ENCODE measurements at regions not wholly inside any gene's neighbourhood (a gene's known extent, or its start where the extent isn't known, plus 50 kb on each side); places are given as distances from the start of the nearest gene placed in this dataset.
"Not testable (repeated sequence)": the region's sequence is repeated elsewhere in the genome, so short reads cannot be mapped to it uniquely, and the experiment has no call there.

GRCh38 chr13:89455741-89456140 lies 1784.6 kb downstream of the SLITRK5 start:
- no peak for DNase-seq
- intact Hi-C loops (cut with micrococcal nuclease), result no loop called here
- CTCF ChIA-PET, result no interaction called here
- Mint-ChIP-seq H3K4me3 (no peak overlapping the region), H3K27me3 (ENCODE audit: low read depth) (no peaks in the 10 kb centered on the region), H3K27ac (no peak overlapping the region), H3K36me3 (ENCODE audit: low read depth) (no peaks in the 10 kb centered on the region), H3K9me3 (peaks cover 2% of the 10 kb centered on the region), H3K4me1 (ENCODE audit: low read depth) (no peaks in the 10 kb centered on the region)

- H3K4me1 Mint-ChIP-seq (ENCODE audit: low read depth), result no peaks in the 10 kb centered on the region
- CTCF ChIA-PET, result no interaction called here
- intact Hi-C loops (cut with micrococcal nuclease), result no loop called here
- no peak overlapping the region for H3K27ac Mint-ChIP-seq
- H3K36me3 Mint-ChIP-seq (ENCODE audit: low read depth), result no peaks in the 10 kb centered on the region
- DNase-seq, result no peak
- peaks cover 7% of the 10 kb centered on the region for H3K9me3 Mint-ChIP-seq
- H3K27me3 Mint-ChIP-seq (ENCODE audit: low read depth), result no peaks in the 10 kb centered on the region
- H3K4me3 Mint-ChIP-seq, result no peak overlapping the region
Observed at GRCh38 chr13:89457977-89458376, 1786.8 kb downstream of the SLITRK5 start.

- no peaks in the 10 kb centered on the region for H3K36me3 Mint-ChIP-seq (ENCODE audit: low read depth)
- no peak overlapping the region for H3K4me3 Mint-ChIP-seq
- intact Hi-C loops (cut with micrococcal nuclease), result no loop called here
- CTCF ChIA-PET, result no interaction called here
- H3K27ac Mint-ChIP-seq, result no peak overlapping the region
- H3K27me3 Mint-ChIP-seq (ENCODE audit: low read depth), result no peaks in the 10 kb centered on the region
- H3K9me3 Mint-ChIP-seq, result peaks cover 7% of the 10 kb centered on the region
- no peaks in the 10 kb centered on the region for H3K4me1 Mint-ChIP-seq (ENCODE audit: low read depth)
- DNase-seq, result no peak
Observed at GRCh38 chr13:89458456-89458855, 1787.3 kb downstream of the SLITRK5 start.

GRCh38 chr13:89460895-89461294 lies 1789.7 kb downstream of the SLITRK5 start:
- H3K27me3 Mint-ChIP-seq (ENCODE audit: low read depth); H3K27ac Mint-ChIP-seq; DNase-seq; CTCF ChIA-PET; H3K4me3 Mint-ChIP-seq; H3K4me1 Mint-ChIP-seq (ENCODE audit: low read depth); intact Hi-C loops (cut with micrococcal nuclease); H3K36me3 Mint-ChIP-seq (ENCODE audit: low read depth); H3K9me3 Mint-ChIP-seq: not testable (repeated sequence)

GRCh38 chr13:89465366-89465765 lies 1794.2 kb downstream of the SLITRK5 start:
- no peaks in the 10 kb centered on the region for H3K36me3 Mint-ChIP-seq (ENCODE audit: low read depth)
- DNase-seq, result no peak
- H3K4me3 Mint-ChIP-seq, result no peak overlapping the region
- no peaks in the 10 kb centered on the region for H3K27me3 Mint-ChIP-seq (ENCODE audit: low read depth)
- peaks cover 8% of the 10 kb centered on the region for H3K9me3 Mint-ChIP-seq
- no peak overlapping the region for H3K27ac Mint-ChIP-seq
- CTCF ChIA-PET, result no interaction called here
- no peaks in the 10 kb centered on the region for H3K4me1 Mint-ChIP-seq (ENCODE audit: low read depth)
- intact Hi-C loops (cut with micrococcal nuclease), result no loop called here

- Mint-ChIP-seq H3K9me3 (peaks cover 7% of the 10 kb centered on the region), H3K27ac (no peak overlapping the region), H3K27me3 (ENCODE audit: low read depth) (no peaks in the 10 kb centered on the region), H3K4me3 (no peak overlapping the region), H3K4me1 (ENCODE audit: low read depth) (no peaks in the 10 kb centered on the region), H3K36me3 (ENCODE audit: low read depth) (no peaks in the 10 kb centered on the region)
- intact Hi-C loops (cut with micrococcal nuclease), result no loop called here
- CTCF ChIA-PET, result no interaction called here
- DNase-seq, result no peak
Observed at GRCh38 chr13:89468081-89468480, 1796.9 kb downstream of the SLITRK5 start.

GRCh38 chr13:89470901-89471300 lies 1799.7 kb downstream of the SLITRK5 start:
- Mint-ChIP-seq H3K36me3 (ENCODE audit: low read depth) (no peaks in the 10 kb centered on the region), H3K4me3 (no peak overlapping the region)

GRCh38 chr13:89474432-89474831 lies 1803.3 kb downstream of the SLITRK5 start:
- H3K9me3 Mint-ChIP-seq, result peaks cover 20% of the 10 kb centered on the region
- intact Hi-C loops (cut with micrococcal nuclease), result no loop called here
- CTCF ChIA-PET, result no interaction called here

More at GRCh38 chr13:89470901-89471300, 1799.7 kb downstream of the SLITRK5 start:
- intact Hi-C loops (cut with micrococcal nuclease), result no loop called here
- H3K27me3 Mint-ChIP-seq (ENCODE audit: low read depth), result no peaks in the 10 kb centered on the region
- CTCF ChIA-PET, result no interaction called here
- no peak for DNase-seq
- H3K27ac Mint-ChIP-seq, result no peak overlapping the region
- peaks cover 16% of the 10 kb centered on the region for H3K9me3 Mint-ChIP-seq
- H3K4me1 Mint-ChIP-seq (ENCODE audit: low read depth), result no peaks in the 10 kb centered on the region

GRCh38 chr13:89486065-89486464 lies 1814.9 kb downstream of the SLITRK5 start:
- CTCF ChIA-PET, result no interaction called here
- Mint-ChIP-seq H3K9me3 (no peaks in the 10 kb centered on the region), H3K4me1 (ENCODE audit: low read depth) (no peaks in the 10 kb centered on the region), H3K27ac (no peak overlapping the region), H3K36me3 (ENCODE audit: low read depth) (no peaks in the 10 kb centered on the region), H3K27me3 (ENCODE audit: low read depth) (no peaks in the 10 kb centered on the region), H3K4me3 (no peak overlapping the region)
- intact Hi-C loops (cut with micrococcal nuclease), result no loop called here
- DNase-seq, result no peak

More at GRCh38 chr13:89474432-89474831, 1803.3 kb downstream of the SLITRK5 start:
- H3K27me3 Mint-ChIP-seq (ENCODE audit: low read depth), result no peaks in the 10 kb centered on the region
- H3K4me3 Mint-ChIP-seq, result no peak overlapping the region
- no peaks in the 10 kb centered on the region for H3K4me1 Mint-ChIP-seq (ENCODE audit: low read depth)
- H3K27ac Mint-ChIP-seq, result no peak overlapping the region
- no peaks in the 10 kb centered on the region for H3K36me3 Mint-ChIP-seq (ENCODE audit: low read depth)
- DNase-seq, result no peak

GRCh38 chr13:89486709-89487108 lies 1815.5 kb downstream of the SLITRK5 start:
- no peak overlapping the region for H3K27ac Mint-ChIP-seq
- CTCF ChIA-PET, result no interaction called here
- peaks cover 5% of the 10 kb centered on the region for H3K9me3 Mint-ChIP-seq
- no peaks in the 10 kb centered on the region for H3K27me3 Mint-ChIP-seq (ENCODE audit: low read depth)
- DNase-seq, result no peak
- H3K4me1 Mint-ChIP-seq (ENCODE audit: low read depth), result no peaks in the 10 kb centered on the region
- intact Hi-C loops (cut with micrococcal nuclease), result no loop called here
- no peak overlapping the region for H3K4me3 Mint-ChIP-seq
- no peaks in the 10 kb centered on the region for H3K36me3 Mint-ChIP-seq (ENCODE audit: low read depth)

- Mint-ChIP-seq H3K9me3 (peaks cover 6% of the 10 kb centered on the region), H3K27me3 (ENCODE audit: low read depth) (no peaks in the 10 kb centered on the region), H3K36me3 (ENCODE audit: low read depth) (no peaks in the 10 kb centered on the region), H3K4me3 (no peak overlapping the region), H3K27ac (no peak overlapping the region), H3K4me1 (ENCODE audit: low read depth) (no peaks in the 10 kb centered on the region)
- no peak for DNase-seq
- CTCF ChIA-PET, result no interaction called here
- intact Hi-C loops (cut with micrococcal nuclease), result no loop called here
Observed at GRCh38 chr13:89490661-89491060, 1819.5 kb downstream of the SLITRK5 start.

- DNase-seq, result no peak
- H3K36me3 Mint-ChIP-seq (ENCODE audit: low read depth), result no peaks in the 10 kb centered on the region
- no peaks in the 10 kb centered on the region for H3K4me1 Mint-ChIP-seq (ENCODE audit: low read depth)
- CTCF ChIA-PET, result no interaction called here
- no peak overlapping the region for H3K27ac Mint-ChIP-seq
- no peak overlapping the region for H3K4me3 Mint-ChIP-seq
- H3K27me3 Mint-ChIP-seq (ENCODE audit: low read depth), result no peaks in the 10 kb centered on the region
- intact Hi-C loops (cut with micrococcal nuclease), result no loop called here
- H3K9me3 Mint-ChIP-seq, result peaks cover 9% of the 10 kb centered on the region
Observed at GRCh38 chr13:89496478-89496877, 1825.3 kb downstream of the SLITRK5 start.

- no peak for DNase-seq
- H3K4me1 Mint-ChIP-seq (ENCODE audit: low read depth), result no peaks in the 10 kb centered on the region
- CTCF ChIA-PET, result no interaction called here
- H3K4me3 Mint-ChIP-seq, result no peak overlapping the region
- no peak overlapping the region for H3K27ac Mint-ChIP-seq
- peaks cover 6% of the 10 kb centered on the region for H3K9me3 Mint-ChIP-seq
- no peaks in the 10 kb centered on the region for H3K27me3 Mint-ChIP-seq (ENCODE audit: low read depth)
- no peaks in the 10 kb centered on the region for H3K36me3 Mint-ChIP-seq (ENCODE audit: low read depth)
- intact Hi-C loops (cut with micrococcal nuclease), result no loop called here
Observed at GRCh38 chr13:89497658-89498057, 1826.5 kb downstream of the SLITRK5 start.

GRCh38 chr13:89502286-89502685 lies 1831.1 kb downstream of the SLITRK5 start:
- no peak overlapping the region for H3K4me3 Mint-ChIP-seq
- no peaks in the 10 kb centered on the region for H3K4me1 Mint-ChIP-seq (ENCODE audit: low read depth)
- intact Hi-C loops (cut with micrococcal nuclease), result no loop called here
- DNase-seq, result no peak
- CTCF ChIA-PET, result no interaction called here
- H3K27me3 Mint-ChIP-seq (ENCODE audit: low read depth), result no peaks in the 10 kb centered on the region
- H3K36me3 Mint-ChIP-seq (ENCODE audit: low read depth), result no peaks in the 10 kb centered on the region
- H3K9me3 Mint-ChIP-seq, result peaks cover 1% of the 10 kb centered on the region
- no peak overlapping the region for H3K27ac Mint-ChIP-seq

Measured in activated naive CD4-positive, alpha-beta T cell treated with anti-CD3 and anti-CD28 coated beads for 36 hours (primary cell).